Lower leg skin (tissue), 4 donors: ENCODE measurements at regions not wholly inside any gene's neighbourhood (a gene's known extent, or its start where the extent isn't known, plus 50 kb on each side); places are given as distances from the start of the nearest gene placed in this dataset.

Source experiments
- DNase-seq, 2 donors: peaks; one replicate each; pipeline ENCODE4 v3.0.0-alpha.2; 2019; ENCODE audit warnings: low spot score in 2 of 2
- H3K4me3 ChIP-seq: fragments of 200-600 bp; sonication (generic); 2 replicates; pipeline ENCODE4 v1.5.1; 2017; ENCODE audit warnings: mild to moderate bottlenecking, low read depth; ENCODE audit not compliant: poor library complexity, severe bottlenecking
- POLR2A ChIP-seq, 2 donors: fragments of 450-650 bp; IDR thresholded peaks; one replicate each; pipeline ENCODE4 v1.6.1; 2016 to 2017; ENCODE audit warnings: antibody characterized with exemption in 2 of 2, mild to moderate bottlenecking in 1 of 2, moderate library complexity in 1 of 2
- WGBS, 2 donors: methylation state at CpG; one replicate each; pipeline ENCODE4 v1.1.5; 2018; 5-methylcytosine and 5-hydroxymethylcytosine counted together
- intact Hi-C: fragments of 100-400 bp; cut with DNase I; formaldehyde crosslinking; loops from one replicate; pipeline ENCODE4 v1.15.0; 2023; ENCODE audit warnings: low total_unique reads
- TF ChIP-seq, protein P1 (sequence below), 3 donors: fragments of 450-650 bp; IDR thresholded peaks; one replicate each; pipeline ENCODE4 v1.5.1; 2016; ENCODE audit warnings: antibody characterized with exemption in 3 of 3, mild to moderate bottlenecking in 3 of 3, moderate library complexity in 2 of 3

- no peak for DNase-seq
- intact Hi-C loops = no loop called here
- WGBS, 2 donors = 37 to 50% methylated on average over 4 of the region's 4 CpGs
- TF ChIP-seq, protein P1, sequence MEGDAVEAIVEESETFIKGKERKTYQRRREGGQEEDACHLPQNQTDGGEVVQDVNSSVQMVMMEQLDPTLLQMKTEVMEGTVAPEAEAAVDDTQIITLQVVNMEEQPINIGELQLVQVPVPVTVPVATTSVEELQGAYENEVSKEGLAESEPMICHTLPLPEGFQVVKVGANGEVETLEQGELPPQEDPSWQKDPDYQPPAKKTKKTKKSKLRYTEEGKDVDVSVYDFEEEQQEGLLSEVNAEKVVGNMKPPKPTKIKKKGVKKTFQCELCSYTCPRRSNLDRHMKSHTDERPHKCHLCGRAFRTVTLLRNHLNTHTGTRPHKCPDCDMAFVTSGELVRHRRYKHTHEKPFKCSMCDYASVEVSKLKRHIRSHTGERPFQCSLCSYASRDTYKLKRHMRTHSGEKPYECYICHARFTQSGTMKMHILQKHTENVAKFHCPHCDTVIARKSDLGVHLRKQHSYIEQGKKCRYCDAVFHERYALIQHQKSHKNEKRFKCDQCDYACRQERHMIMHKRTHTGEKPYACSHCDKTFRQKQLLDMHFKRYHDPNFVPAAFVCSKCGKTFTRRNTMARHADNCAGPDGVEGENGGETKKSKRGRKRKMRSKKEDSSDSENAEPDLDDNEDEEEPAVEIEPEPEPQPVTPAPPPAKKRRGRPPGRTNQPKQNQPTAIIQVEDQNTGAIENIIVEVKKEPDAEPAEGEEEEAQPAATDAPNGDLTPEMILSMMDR (IDR thresholded peaks at IDR 0.05) = no peak
- no peak for TF ChIP-seq POLR2A (IDR thresholded peaks at IDR 0.05)
- no peak overlapping the region for H3K4me3 ChIP-seq
These were observed 310.4 kb upstream of the NR2F2 start for GRCh38 chr15:96020133-96020532.

DNA sequence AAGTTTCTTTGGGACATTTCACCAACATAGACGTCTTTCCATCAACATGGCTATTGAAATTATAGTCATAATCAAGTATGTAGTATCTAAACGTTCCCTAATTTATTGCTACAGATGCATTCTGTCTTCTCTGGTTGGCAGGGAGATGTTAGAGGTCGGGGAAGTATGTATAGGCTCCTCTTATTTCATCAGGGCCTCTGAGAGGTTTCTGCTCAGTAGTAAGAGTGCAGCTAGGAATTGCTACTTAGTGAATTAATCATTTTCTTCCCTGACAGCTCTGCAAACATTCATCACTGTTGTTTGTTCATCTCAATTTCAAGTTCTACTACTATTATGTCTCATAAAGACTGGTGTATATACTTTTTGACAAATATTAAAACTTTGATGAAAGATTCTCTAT lies 309.7 kb upstream of the NR2F2 start:
- no peak for TF ChIP-seq POLR2A (IDR thresholded peaks at IDR 0.05)
- TF ChIP-seq, protein P1 (IDR thresholded peaks at IDR 0.05) = no peak
- intact Hi-C loops = no loop called here
- WGBS, 2 donors = 58 to 64% methylated on average over 3 of the region's 3 CpGs
- no peak overlapping the region for H3K4me3 ChIP-seq
- no peak for DNase-seq

DNA sequence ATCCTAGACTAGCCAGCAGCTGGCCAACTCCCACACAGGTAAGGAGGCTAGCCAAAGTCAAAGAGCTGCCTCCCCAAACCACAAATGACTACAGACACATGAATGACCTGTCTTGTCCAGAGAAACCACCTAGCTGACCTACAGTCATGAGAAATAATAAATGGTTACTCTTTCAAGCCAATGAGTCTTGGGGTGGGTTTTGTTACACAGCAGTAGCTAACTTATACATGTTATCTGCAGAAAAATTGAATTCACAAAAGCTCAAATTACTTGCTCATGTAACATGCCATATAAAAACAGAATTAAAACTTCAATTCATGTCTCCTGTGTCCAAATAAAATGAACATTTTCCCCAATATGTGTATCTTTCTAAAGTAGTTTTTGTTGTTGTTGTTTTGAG lies 307.4 kb upstream of the NR2F2 start:
- no peak for TF ChIP-seq POLR2A (IDR thresholded peaks at IDR 0.05)
- TF ChIP-seq, protein P1 (IDR thresholded peaks at IDR 0.05) = no peak
- no peak overlapping the region for H3K4me3 ChIP-seq
- intact Hi-C loops = no loop called here
- no peak for DNase-seq

- no peak for DNase-seq
- WGBS, 2 donors = 56 to 72% methylated on average over 2 of the region's 2 CpGs
- H3K4me3 ChIP-seq = no peak overlapping the region
- TF ChIP-seq, protein P1 (IDR thresholded peaks at IDR 0.05) = no peak
- TF ChIP-seq POLR2A (IDR thresholded peaks at IDR 0.05) = no peak
- intact Hi-C loops = no loop called here
These were observed 303.0 kb upstream of the NR2F2 start for GRCh38 chr15:96027501-96027900.

- 88 to 92% methylated on average over 2 of the region's 2 CpGs for WGBS, 2 donors
- intact Hi-C loops = no loop called here
- H3K4me3 ChIP-seq = no peak overlapping the region
- no peak for DNase-seq
- TF ChIP-seq, protein P1 (IDR thresholded peaks at IDR 0.05) = no peak
- TF ChIP-seq POLR2A (IDR thresholded peaks at IDR 0.05) = no peak
These were observed 301.9 kb upstream of the NR2F2 start for GRCh38 chr15:96028620-96029019.

DNA sequence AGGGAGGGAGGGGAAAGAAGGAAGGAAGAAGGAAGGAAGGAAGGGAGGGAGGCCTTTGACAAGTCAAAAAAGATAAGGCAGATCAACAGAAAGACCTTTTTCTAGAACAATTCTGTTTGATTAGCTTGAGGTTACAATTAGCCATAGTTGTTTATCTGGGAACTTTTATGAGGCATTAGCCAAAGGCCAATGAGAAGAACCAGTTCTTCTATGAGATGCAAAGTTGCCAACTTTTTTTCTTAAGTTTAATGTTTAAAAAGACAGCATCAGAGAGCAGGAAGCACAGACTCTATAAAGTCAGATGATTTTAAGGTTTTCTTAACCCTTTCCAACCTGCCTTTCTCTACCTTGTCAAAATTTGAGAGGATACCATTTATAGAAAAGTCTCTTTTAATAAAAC lies 301.3 kb upstream of the NR2F2 start:
- TF ChIP-seq POLR2A (IDR thresholded peaks at IDR 0.05) = no peak
- TF ChIP-seq, protein P1 (IDR thresholded peaks at IDR 0.05) = no peak
- intact Hi-C loops = no loop called here
- no peak for DNase-seq
- no peak overlapping the region for H3K4me3 ChIP-seq
